Panc1 (cell line): ENCODE measurements at regions not wholly inside any gene's neighbourhood (a gene's known extent, or its start where the extent isn't known, plus 50 kb on each side); places are given as distances from the start of the nearest gene placed in this dataset.

Source experiments
- ATAC-seq: fragments of 200-7000 bp; cut with Tn5 transposase; 2 replicates; pipeline ENCODE4 v1.9.1; 2020; ENCODE audit warnings: mild to moderate bottlenecking, moderate library complexity
- BruUV-seq: library from RNA; stranded (reverse); fragments of 400-500 nt; replicated peaks from 2 replicates; lab custom pipeline; 2021; lab: Mats Ljungman, UMichigan
- CTCF ChIA-PET: fragments of 300-600 bp; sonication (Branson Sonifier 250); formaldehyde crosslinking; loops from one replicate; lab custom pipeline; 2022; ENCODE audit warnings: antibody characterized with exemption; lab: Charles Lee
- POLR2A ChIA-PET: fragments of 300-600 bp; sonication (Branson Sonifier 250); formaldehyde crosslinking; loops from one replicate; lab custom pipeline; 2022; ENCODE audit warnings: antibody characterized with exemption; lab: Charles Lee
- DNase-seq: peaks from one replicate; pipeline ENCODE4 v3.0.0-alpha.2; 2010; ENCODE audit warnings: low read depth, low spot score
- H3K27ac ChIP-seq: 2 replicates; pipeline ENCODE4 v1.5.1; 2011; ENCODE audit warnings: mild to moderate bottlenecking, low read length, inconsistent platforms
- H3K27me3 ChIP-seq: fragments of 200-500 bp; sonication (Bioruptor generic); 2 replicates; pipeline ENCODE4 v1.6.0; 2014; ENCODE audit warnings: low read length, inconsistent platforms; ENCODE audit not compliant: control insufficient read depth, insufficient read depth
- H3K36me3 ChIP-seq: fragments of 200-500 bp; sonication (Bioruptor generic); 2 replicates; pipeline ENCODE4 v1.5.1; 2014; ENCODE audit warnings: inconsistent platforms, mild to moderate bottlenecking, low read length, moderate library complexity; ENCODE audit not compliant: control insufficient read depth, insufficient read depth
- H3K4me1 ChIP-seq: 2 replicates; pipeline ENCODE4 v1.5.1; 2011; ENCODE audit warnings: inconsistent platforms, mild to moderate bottlenecking, low read length, moderate library complexity; ENCODE audit not compliant: control insufficient read depth, insufficient read depth
- H3K4me3 ChIP-seq, 2 experiments: 2 replicates each; pipeline ENCODE4 v1.5.1; 2011 to 2012; ENCODE audit warnings: low read depth in 2 of 2, low read length in 2 of 2, mild to moderate bottlenecking in 2 of 2, inconsistent platforms in 1 of 2, moderate library complexity in 1 of 2
- H3K9me3 ChIP-seq: fragments of 200-500 bp; sonication (Bioruptor generic); 2 replicates; pipeline ENCODE4 v1.5.1; 2014; ENCODE audit warnings: low read depth, mild to moderate bottlenecking, inconsistent platforms, low read length, moderate library complexity; ENCODE audit not compliant: control insufficient read depth, insufficient read depth
- POLR2AphosphoS5 ChIP-seq: IDR thresholded peaks from 2 replicates; pipeline ENCODE4 v1.6.1; 2012; ENCODE audit warnings: mild to moderate bottlenecking, low read depth, low read length, moderate library complexity
- SIN3A ChIP-seq: IDR thresholded peaks from 2 replicates; pipeline ENCODE4 v1.6.1; 2012; ENCODE audit warnings: low read depth, mild to moderate bottlenecking, low read length, moderate library complexity, borderline replicate concordance; ENCODE audit not compliant: insufficient read depth
- TCF7L2 ChIP-seq: IDR thresholded peaks from 2 replicates; pipeline ENCODE4 v1.6.1; 2011; ENCODE audit warnings: mild to moderate bottlenecking, low read depth, low read length, inconsistent platforms
- in situ Hi-C: cut with HindIII; loops from 2 replicates; pipeline ENCODE4 v1.10.0; 2016; ENCODE audit warnings: low sequenced_read_pairs, low pct_unique_long_range_greater_than_20kb
- intact Hi-C: fragments of 100-400 bp; cut with micrococcal nuclease; formaldehyde crosslinking; loops from one replicate; pipeline ENCODE4 v1.10.0; 2022; ENCODE audit not compliant: unreplicated experiment
- TF ChIP-seq, protein P1 (sequence below): fragments of 450-650 bp; IDR thresholded peaks from 2 replicates; pipeline ENCODE4 v1.5.1; 2017; ENCODE audit warnings: mild to moderate bottlenecking
- TF ChIP-seq, protein P2 (sequence below), 2 experiments: IDR thresholded peaks; 2 replicates each; pipeline ENCODE4 v1.6.1; 2011 to 2012; ENCODE audit warnings: low read depth in 2 of 2, control low read depth in 1 of 2, low read length in 1 of 2, mild to moderate bottlenecking in 1 of 2, moderate library complexity in 1 of 2; ENCODE audit not compliant: insufficient read depth in 1 of 2

DNA sequence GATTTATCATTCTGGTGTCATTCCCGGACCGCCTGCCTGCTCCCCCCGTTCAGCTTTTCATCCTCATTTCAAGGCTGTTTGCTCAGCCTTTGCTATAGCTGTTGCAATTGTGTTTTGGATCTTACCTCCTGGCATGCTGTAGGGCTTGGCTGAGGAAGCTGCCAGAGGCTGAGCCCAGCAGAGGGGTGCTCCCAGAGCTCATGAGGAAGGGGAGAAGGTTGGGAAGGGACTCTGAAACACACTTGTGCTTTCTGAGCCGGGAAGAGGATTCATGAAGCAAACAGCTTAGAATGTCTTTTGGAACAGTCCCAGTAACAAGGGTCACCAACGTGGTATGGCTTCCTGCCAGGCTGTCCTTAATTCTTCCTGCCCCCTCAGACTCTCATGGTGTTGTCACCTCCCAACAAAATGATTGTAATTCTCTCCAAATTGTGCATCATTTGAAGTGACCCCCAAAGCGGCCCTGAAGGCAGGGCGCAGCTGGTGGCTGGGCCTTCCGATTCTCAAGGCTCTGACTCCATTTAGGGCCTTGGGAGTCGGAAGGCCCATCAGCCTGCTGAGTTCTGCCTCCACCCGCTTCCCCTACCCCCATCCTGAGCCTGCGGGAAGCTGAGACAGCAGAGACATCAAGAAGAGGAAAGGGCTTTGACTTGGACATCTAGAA lies 111.9 kb upstream of the ARHGAP5 start:
- no peak for DNase-seq
- no peak overlapping the region for H3K4me3 ChIP-seq
- in situ Hi-C loops (no loop called here), intact Hi-C loops (no loop called here)
- H3K9me3 ChIP-seq: no peaks in the 10 kb centered on the region
- ChIA-PET CTCF (no interaction called here), POLR2A (no interaction called here)
- no peak for TF ChIP-seq SIN3A
- TF ChIP-seq, protein P1, sequence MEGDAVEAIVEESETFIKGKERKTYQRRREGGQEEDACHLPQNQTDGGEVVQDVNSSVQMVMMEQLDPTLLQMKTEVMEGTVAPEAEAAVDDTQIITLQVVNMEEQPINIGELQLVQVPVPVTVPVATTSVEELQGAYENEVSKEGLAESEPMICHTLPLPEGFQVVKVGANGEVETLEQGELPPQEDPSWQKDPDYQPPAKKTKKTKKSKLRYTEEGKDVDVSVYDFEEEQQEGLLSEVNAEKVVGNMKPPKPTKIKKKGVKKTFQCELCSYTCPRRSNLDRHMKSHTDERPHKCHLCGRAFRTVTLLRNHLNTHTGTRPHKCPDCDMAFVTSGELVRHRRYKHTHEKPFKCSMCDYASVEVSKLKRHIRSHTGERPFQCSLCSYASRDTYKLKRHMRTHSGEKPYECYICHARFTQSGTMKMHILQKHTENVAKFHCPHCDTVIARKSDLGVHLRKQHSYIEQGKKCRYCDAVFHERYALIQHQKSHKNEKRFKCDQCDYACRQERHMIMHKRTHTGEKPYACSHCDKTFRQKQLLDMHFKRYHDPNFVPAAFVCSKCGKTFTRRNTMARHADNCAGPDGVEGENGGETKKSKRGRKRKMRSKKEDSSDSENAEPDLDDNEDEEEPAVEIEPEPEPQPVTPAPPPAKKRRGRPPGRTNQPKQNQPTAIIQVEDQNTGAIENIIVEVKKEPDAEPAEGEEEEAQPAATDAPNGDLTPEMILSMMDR: no peak
- TF ChIP-seq, protein P2, sequence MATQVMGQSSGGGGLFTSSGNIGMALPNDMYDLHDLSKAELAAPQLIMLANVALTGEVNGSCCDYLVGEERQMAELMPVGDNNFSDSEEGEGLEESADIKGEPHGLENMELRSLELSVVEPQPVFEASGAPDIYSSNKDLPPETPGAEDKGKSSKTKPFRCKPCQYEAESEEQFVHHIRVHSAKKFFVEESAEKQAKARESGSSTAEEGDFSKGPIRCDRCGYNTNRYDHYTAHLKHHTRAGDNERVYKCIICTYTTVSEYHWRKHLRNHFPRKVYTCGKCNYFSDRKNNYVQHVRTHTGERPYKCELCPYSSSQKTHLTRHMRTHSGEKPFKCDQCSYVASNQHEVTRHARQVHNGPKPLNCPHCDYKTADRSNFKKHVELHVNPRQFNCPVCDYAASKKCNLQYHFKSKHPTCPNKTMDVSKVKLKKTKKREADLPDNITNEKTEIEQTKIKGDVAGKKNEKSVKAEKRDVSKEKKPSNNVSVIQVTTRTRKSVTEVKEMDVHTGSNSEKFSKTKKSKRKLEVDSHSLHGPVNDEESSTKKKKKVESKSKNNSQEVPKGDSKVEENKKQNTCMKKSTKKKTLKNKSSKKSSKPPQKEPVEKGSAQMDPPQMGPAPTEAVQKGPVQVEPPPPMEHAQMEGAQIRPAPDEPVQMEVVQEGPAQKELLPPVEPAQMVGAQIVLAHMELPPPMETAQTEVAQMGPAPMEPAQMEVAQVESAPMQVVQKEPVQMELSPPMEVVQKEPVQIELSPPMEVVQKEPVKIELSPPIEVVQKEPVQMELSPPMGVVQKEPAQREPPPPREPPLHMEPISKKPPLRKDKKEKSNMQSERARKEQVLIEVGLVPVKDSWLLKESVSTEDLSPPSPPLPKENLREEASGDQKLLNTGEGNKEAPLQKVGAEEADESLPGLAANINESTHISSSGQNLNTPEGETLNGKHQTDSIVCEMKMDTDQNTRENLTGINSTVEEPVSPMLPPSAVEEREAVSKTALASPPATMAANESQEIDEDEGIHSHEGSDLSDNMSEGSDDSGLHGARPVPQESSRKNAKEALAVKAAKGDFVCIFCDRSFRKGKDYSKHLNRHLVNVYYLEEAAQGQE (IDR thresholded peaks at IDR 0.05; ENCODE audit: insufficient read depth in 1 of 2, low read depth in 2 of 2, low read length in 1 of 2): no peak
- no peak for TF ChIP-seq TCF7L2
- TF ChIP-seq POLR2AphosphoS5: no peak
- H3K27ac ChIP-seq: no peak overlapping the region
- no peaks in the 10 kb centered on the region for H3K4me1 ChIP-seq
- no peak for ATAC-seq
- H3K36me3 ChIP-seq: no peaks in the 10 kb centered on the region
- no TSS peak for BruUV-seq
- no peaks in the 10 kb centered on the region for H3K27me3 ChIP-seq

DNA sequence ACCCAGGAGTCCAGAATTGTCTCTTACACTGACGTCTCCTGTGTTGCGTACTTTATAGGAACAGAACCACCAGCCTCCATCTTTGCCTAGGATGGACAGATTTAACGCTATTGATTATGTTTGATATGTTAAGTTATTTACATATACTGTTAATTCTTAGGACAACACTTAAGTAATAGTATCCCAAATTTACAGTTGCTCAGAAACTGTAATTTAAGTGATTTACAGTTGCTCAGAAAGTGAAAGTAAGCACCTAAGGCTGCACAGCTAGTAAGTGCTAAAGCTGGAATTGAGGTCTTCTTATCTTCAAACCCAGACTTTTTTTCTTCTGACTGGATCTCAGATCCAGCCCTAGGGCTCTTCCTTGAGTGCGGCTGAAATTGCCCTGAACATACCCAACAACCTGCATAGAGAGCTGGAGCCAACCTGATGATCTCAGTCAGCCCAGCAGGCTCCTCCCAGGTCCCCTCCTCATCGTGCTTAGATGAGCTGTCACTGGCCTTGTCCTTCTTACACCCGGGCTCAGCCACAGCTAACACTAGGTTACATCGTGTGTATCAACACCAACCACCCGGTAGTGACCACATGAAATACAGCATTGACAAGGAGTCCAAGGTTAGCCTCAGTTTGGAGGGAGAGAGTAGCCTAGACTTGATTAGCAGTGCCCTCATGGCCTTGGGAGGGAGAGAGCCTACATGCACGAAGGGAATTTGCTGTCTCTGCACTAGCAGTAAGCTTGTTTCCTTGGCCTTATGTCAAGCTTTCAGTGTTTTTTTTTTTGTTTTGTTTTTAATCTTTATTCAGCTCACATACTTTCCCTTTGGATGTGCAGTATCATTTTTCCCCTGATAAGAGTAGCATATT lies 111.1 kb upstream of the ARHGAP5 start:
- Histone ChIP-seq H3K36me3 (no peaks in the 10 kb centered on the region), H3K4me1 (no peaks in the 10 kb centered on the region), H3K27ac (no peak overlapping the region), H3K27me3 (no peaks in the 10 kb centered on the region), H3K9me3 (peaks cover 4% of the 10 kb centered on the region; the same call in 1 of the 2 replicates), H3K4me3 (no peak overlapping the region)
- no TSS peak for BruUV-seq
- DNase-seq: no peak
- CTCF ChIA-PET: no interaction called here
- TF ChIP-seq, protein P2 (IDR thresholded peaks at IDR 0.05; ENCODE audit: insufficient read depth in 1 of 2, low read depth in 2 of 2, low read length in 1 of 2): no peak
- TF ChIP-seq TCF7L2 (no peak), SIN3A (no peak)
- TF ChIP-seq, protein P1: no peak
- no peak for ATAC-seq
- in situ Hi-C loops (no loop called here), intact Hi-C loops (no loop called here)
- POLR2A ChIA-PET: no interaction called here
